SK-N-SH treated with all-trans-retinoic acid at 6 μM for 48 hours (cell line): ENCODE measurements at regions not wholly inside any gene's neighbourhood (a gene's known extent, or its start where the extent isn't known, plus 50 kb on each side); places are given as distances from the start of the nearest gene placed in this dataset.

Experiments used
- ARNTL ChIP-seq: fragments of 450-650 bp; formaldehyde crosslinking; IDR thresholded peaks from 2 replicates; pipeline ENCODE4 v1.5.0; 2020; ENCODE audit warnings: low read depth, mild to moderate bottlenecking, moderate library complexity, borderline replicate concordance
- BACH2 ChIP-seq: fragments of 250-450 bp; sonication (Bioruptor Pico); IDR thresholded peaks from 2 replicates; pipeline ENCODE4 v1.9.0; 2021; ENCODE audit warnings: mild to moderate bottlenecking, borderline replicate concordance
- RARB ChIP-seq: fragments of 250-450 bp; sonication (Bioruptor Pico); IDR thresholded peaks from 2 replicates; pipeline ENCODE4 v1.8.0; 2021; ENCODE audit warnings: mild to moderate bottlenecking, moderate library complexity
- TCF4 ChIP-seq: fragments of 250-450 bp; sonication (Bioruptor Pico); IDR thresholded peaks from 2 replicates; pipeline ENCODE4 v1.8.0; 2021; ENCODE audit warnings: mild to moderate bottlenecking, moderate library complexity, borderline replicate concordance
- TSHZ2 ChIP-seq: fragments of 250-450 bp; sonication (Bioruptor Pico); IDR thresholded peaks from 2 replicates; pipeline ENCODE4 v1.5.0; 2020; ENCODE audit warnings: mild to moderate bottlenecking, moderate library complexity
- ZNF70 ChIP-seq: fragments of 450-650 bp; formaldehyde crosslinking; IDR thresholded peaks from 2 replicates; pipeline ENCODE4 v1.5.0; 2020; ENCODE audit warnings: mild to moderate bottlenecking, moderate library complexity
- TF ChIP-seq, protein P1 (sequence below): fragments of 250-450 bp; sonication (Bioruptor Pico); IDR thresholded peaks from 2 replicates; pipeline ENCODE4 v1.8.0; 2020; ENCODE audit warnings: mild to moderate bottlenecking, moderate library complexity, borderline replicate concordance

DNA sequence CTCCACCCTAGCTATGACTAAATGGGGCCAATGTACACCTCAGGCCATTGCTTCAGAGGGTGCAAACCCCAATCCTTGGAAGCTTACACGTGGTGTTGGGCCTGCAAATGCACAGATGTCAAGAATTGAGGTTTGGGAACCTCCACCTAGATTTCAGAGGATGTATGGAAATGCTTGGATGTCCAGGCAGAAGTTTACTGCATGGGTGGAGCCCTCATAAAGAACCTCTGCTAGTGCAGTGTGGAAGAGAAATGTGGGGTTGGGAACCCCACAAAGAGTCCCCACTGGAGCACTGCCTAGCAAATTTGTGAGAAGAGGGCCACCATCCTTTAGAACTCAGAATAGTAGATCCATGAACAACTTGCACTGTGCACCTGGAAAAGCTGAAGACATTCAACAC is 284.1 kb downstream of the ANTXR2 start:
- TF ChIP-seq TSHZ2 (CRISPR knock-in tag) (no peak), BACH2 (CRISPR knock-in tag) (no peak), ZNF70 (CRISPR knock-in tag) (no peak), RARB (CRISPR knock-in tag) (no peak), TCF4 (CRISPR knock-in tag) (no peak), ARNTL (CRISPR knock-in tag) (no peak)
- TF ChIP-seq, protein P1, sequence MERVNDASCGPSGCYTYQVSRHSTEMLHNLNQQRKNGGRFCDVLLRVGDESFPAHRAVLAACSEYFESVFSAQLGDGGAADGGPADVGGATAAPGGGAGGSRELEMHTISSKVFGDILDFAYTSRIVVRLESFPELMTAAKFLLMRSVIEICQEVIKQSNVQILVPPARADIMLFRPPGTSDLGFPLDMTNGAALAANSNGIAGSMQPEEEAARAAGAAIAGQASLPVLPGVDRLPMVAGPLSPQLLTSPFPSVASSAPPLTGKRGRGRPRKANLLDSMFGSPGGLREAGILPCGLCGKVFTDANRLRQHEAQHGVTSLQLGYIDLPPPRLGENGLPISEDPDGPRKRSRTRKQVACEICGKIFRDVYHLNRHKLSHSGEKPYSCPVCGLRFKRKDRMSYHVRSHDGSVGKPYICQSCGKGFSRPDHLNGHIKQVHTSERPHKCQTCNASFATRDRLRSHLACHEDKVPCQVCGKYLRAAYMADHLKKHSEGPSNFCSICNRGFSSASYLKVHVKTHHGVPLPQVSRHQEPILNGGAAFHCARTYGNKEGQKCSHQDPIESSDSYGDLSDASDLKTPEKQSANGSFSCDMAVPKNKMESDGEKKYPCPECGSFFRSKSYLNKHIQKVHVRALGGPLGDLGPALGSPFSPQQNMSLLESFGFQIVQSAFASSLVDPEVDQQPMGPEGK, result no peak
